ENCODE measurements at regions not wholly inside any gene's neighbourhood (a gene's known extent, or its start where the extent isn't known, plus 50 kb on each side); places are given as distances from the start of the nearest gene placed in this dataset.

DNA sequence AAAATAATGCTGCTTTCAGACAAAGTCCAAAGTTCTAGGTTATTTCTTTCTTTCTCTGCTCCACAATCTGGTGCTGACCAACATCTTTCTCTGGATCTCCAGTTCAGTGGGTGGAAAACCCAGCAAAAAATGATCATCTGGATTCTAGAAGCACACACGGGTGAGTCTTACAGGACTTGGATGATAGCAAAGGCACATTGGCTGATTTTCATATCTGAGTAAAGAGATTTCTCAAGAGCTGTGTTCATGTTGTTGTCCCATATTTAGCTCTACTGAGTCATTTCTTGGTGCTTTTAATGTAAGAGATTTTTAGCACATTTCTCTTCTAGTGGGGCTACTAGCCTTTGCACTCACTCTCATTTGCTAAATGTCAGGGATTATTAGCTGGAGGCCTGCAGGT is 336.7 kb downstream of the GALC start:
- TF ChIP-seq EZH2 (IDR thresholded peaks at IDR 0.05; ENCODE audit: low read depth, unreplicated experiment) (no peak), NANOG (IDR thresholded peaks at IDR 0.05; ENCODE audit: borderline replicate concordance) (no peak), CREB1 (CRISPR knock-in tag; IDR thresholded peaks at IDR 0.05; ENCODE audit: low read depth) (no peak), POLR2AphosphoS5 (IDR thresholded peaks at IDR 0.05; ENCODE audit: low read depth) (no peak), EZH2phosphoT487 (IDR thresholded peaks at IDR 0.05; ENCODE audit: unreplicated experiment) (no peak), STAT1 (IDR thresholded peaks at IDR 0.05; ENCODE audit: unreplicated experiment) (no peak), ZNF462 (CRISPR knock-in tag; IDR thresholded peaks at IDR 0.05) (no peak), ETS1 (IDR thresholded peaks at IDR 0.05) (no peak), REST (IDR thresholded peaks at IDR 0.05; ENCODE audit: unreplicated experiment) (no peak), ZNF114 (CRISPR knock-in tag; IDR thresholded peaks at IDR 0.05) (no peak), JUNB (IDR thresholded peaks at IDR 0.05; ENCODE audit: unreplicated experiment) (no peak), ZNF331 (CRISPR knock-in tag; IDR thresholded peaks at IDR 0.05; ENCODE audit: low read depth) (no peak)
- TF ChIP-seq, protein P1, sequence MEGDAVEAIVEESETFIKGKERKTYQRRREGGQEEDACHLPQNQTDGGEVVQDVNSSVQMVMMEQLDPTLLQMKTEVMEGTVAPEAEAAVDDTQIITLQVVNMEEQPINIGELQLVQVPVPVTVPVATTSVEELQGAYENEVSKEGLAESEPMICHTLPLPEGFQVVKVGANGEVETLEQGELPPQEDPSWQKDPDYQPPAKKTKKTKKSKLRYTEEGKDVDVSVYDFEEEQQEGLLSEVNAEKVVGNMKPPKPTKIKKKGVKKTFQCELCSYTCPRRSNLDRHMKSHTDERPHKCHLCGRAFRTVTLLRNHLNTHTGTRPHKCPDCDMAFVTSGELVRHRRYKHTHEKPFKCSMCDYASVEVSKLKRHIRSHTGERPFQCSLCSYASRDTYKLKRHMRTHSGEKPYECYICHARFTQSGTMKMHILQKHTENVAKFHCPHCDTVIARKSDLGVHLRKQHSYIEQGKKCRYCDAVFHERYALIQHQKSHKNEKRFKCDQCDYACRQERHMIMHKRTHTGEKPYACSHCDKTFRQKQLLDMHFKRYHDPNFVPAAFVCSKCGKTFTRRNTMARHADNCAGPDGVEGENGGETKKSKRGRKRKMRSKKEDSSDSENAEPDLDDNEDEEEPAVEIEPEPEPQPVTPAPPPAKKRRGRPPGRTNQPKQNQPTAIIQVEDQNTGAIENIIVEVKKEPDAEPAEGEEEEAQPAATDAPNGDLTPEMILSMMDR (conservative IDR thresholded peaks at IDR 0.05; ENCODE audit: low read depth in 2 of 2) = no peak

Measured in GM23338 (cell line).